ENCODE measurements at regions not wholly inside any gene's neighbourhood (a gene's known extent, or its start where the extent isn't known, plus 50 kb on each side); places are given as distances from the start of the nearest gene placed in this dataset.

GRCh38 chr7:10282909-10283308 is 690.8 kb upstream of the PHF14 start:
- TF ChIP-seq POLR2A (IDR thresholded peaks at IDR 0.05; ENCODE audit: low read length) (no peak), GATA1 (IDR thresholded peaks at IDR 0.05; ENCODE audit: low read depth, low read length) (no peak)

Data from erythroblast (primary cell).